Thymus (tissue), 11 donors: ENCODE measurements at regions not wholly inside any gene's neighbourhood (a gene's known extent, or its start where the extent isn't known, plus 50 kb on each side); places are given as distances from the start of the nearest gene placed in this dataset.
"Not testable (repeated sequence)": the region's sequence is repeated elsewhere in the genome, so short reads cannot be mapped to it uniquely, and the experiment has no call there.

Source experiments
- DNase-seq, 9 donors: peaks; one replicate each; pipeline ENCODE4 v3.0.0-alpha.2; 2013; ENCODE audit warnings: low spot score in 9 of 9, low read depth in 6 of 9, missing footprints in 1 of 9
- H3K27ac ChIP-seq, 2 donors: one replicate each; pipeline ENCODE4 v1.5.1; 2013; ENCODE audit warnings: control low read depth in 1 of 2, low read depth in 1 of 2, low read length in 1 of 2, mild to moderate bottlenecking in 1 of 2, moderate library complexity in 1 of 2
- H3K27me3 ChIP-seq, 2 donors: one replicate each; pipeline ENCODE4 v1.5.1; 2013; ENCODE audit warnings: low read length in 1 of 2; ENCODE audit not compliant: control insufficient read depth in 2 of 2, insufficient read depth in 1 of 2
- H3K36me3 ChIP-seq, 2 donors: one replicate each; pipeline ENCODE4 v1.5.1; 2013; ENCODE audit warnings: low read length in 1 of 2, mild to moderate bottlenecking in 1 of 2, moderate library complexity in 1 of 2; ENCODE audit not compliant: control insufficient read depth in 2 of 2, insufficient read depth in 2 of 2
- H3K4me1 ChIP-seq, 2 donors: one replicate each; pipeline ENCODE4 v1.5.1; 2013; ENCODE audit warnings: low read length in 2 of 2; ENCODE audit not compliant: control insufficient read depth in 2 of 2, insufficient read depth in 2 of 2
- H3K4me3 ChIP-seq, 2 donors: one replicate each; pipeline ENCODE4 v1.5.1; 2013; ENCODE audit warnings: low read length in 2 of 2, control low read depth in 1 of 2, mild to moderate bottlenecking in 1 of 2
- H3K9me3 ChIP-seq, 2 donors: one replicate each; pipeline ENCODE4 v1.5.1; 2013; ENCODE audit warnings: low read length in 1 of 2, mild to moderate bottlenecking in 1 of 2; ENCODE audit not compliant: control insufficient read depth in 2 of 2, insufficient read depth in 1 of 2
- WGBS: extraction: QIAGEN DNeasy Blood & Tissue Kit; methylation state at CpG from one replicate; pipeline ENCODE4 v1.1.7; 2013; 5-methylcytosine and 5-hydroxymethylcytosine counted together
- donor health status: healthy.

- Histone ChIP-seq H3K4me1 (no peaks in the 10 kb centered on the region), H3K36me3 (no peaks in the 10 kb centered on the region), H3K27me3 (no peaks in the 10 kb centered on the region), H3K9me3 (peaks cover 0 to 4% of the 10 kb centered on the region in 2 donors), H3K27ac (no peak overlapping the region), H3K4me3 (no peak overlapping the region)
- 90% methylated on average over 3 of the region's 3 CpGs for WGBS
- no peak for DNase-seq
Observed at GRCh38 chr21:18810136-18810535, 406.6 kb upstream of the TMPRSS15 start.

- no peaks in the 10 kb centered on the region for H3K27me3 ChIP-seq
- WGBS: 94% methylated on average over 5 of the region's 5 CpGs
- no peak overlapping the region for H3K4me3 ChIP-seq
- H3K27ac ChIP-seq: no peak overlapping the region
- no peaks in the 10 kb centered on the region for H3K4me1 ChIP-seq
- H3K36me3 ChIP-seq: no peaks in the 10 kb centered on the region
- H3K9me3 ChIP-seq: peaks cover 0 to 4% of the 10 kb centered on the region in 2 donors
- DNase-seq: no peak
Observed at GRCh38 chr21:18812308-18812707, 408.7 kb upstream of the TMPRSS15 start.

GRCh38 chr21:18819507-18819906 lies 415.9 kb upstream of the TMPRSS15 start:
- no peak for DNase-seq
- Histone ChIP-seq H3K9me3 (no peaks in the 10 kb centered on the region), H3K27me3 (no peaks in the 10 kb centered on the region), H3K27ac (no peak overlapping the region), H3K36me3 (no peaks in the 10 kb centered on the region), H3K4me3 (no peak overlapping the region), H3K4me1 (no peaks in the 10 kb centered on the region)
- WGBS: 83% methylated on average over 1 of the region's 1 CpG

GRCh38 chr21:18826562-18826961 lies 423.0 kb upstream of the TMPRSS15 start:
- H3K36me3 ChIP-seq: no peaks in the 10 kb centered on the region
- H3K27me3 ChIP-seq: no peaks in the 10 kb centered on the region
- 86% methylated on average over 4 of the region's 4 CpGs for WGBS
- DNase-seq: no peak
- no peaks in the 10 kb centered on the region for H3K4me1 ChIP-seq
- H3K9me3 ChIP-seq: no peaks in the 10 kb centered on the region
- no peak overlapping the region for H3K4me3 ChIP-seq
- H3K27ac ChIP-seq: no peak overlapping the region

- Histone ChIP-seq H3K27ac (no peak overlapping the region), H3K36me3 (no peaks in the 10 kb centered on the region), H3K4me3 (no peak overlapping the region), H3K4me1 (no peaks in the 10 kb centered on the region), H3K9me3 (no peaks in the 10 kb centered on the region), H3K27me3 (no peaks in the 10 kb centered on the region)
- WGBS: 64% methylated on average over 2 of the region's 2 CpGs
- no peak for DNase-seq
Observed at GRCh38 chr21:18831942-18832676, 428.5 kb upstream of the TMPRSS15 start.

GRCh38 chr21:18832950-18833349 lies 429.4 kb upstream of the TMPRSS15 start:
- H3K27me3 ChIP-seq: no peaks in the 10 kb centered on the region
- no peak overlapping the region for H3K4me3 ChIP-seq
- no peak for DNase-seq
- 67% methylated on average over 2 of the region's 2 CpGs for WGBS
- no peaks in the 10 kb centered on the region for H3K4me1 ChIP-seq
- no peaks in the 10 kb centered on the region for H3K9me3 ChIP-seq
- no peak overlapping the region for H3K27ac ChIP-seq
- no peaks in the 10 kb centered on the region for H3K36me3 ChIP-seq

GRCh38 chr21:18834121-18834520 lies 430.5 kb upstream of the TMPRSS15 start:
- 96% methylated on average over 2 of the region's 2 CpGs for WGBS
- not testable (repeated sequence) for H3K9me3 ChIP-seq, H3K27me3 ChIP-seq, H3K36me3 ChIP-seq, H3K4me1 ChIP-seq, H3K4me3 ChIP-seq, DNase-seq, H3K27ac ChIP-seq

GRCh38 chr21:18840239-18840638 lies 436.7 kb upstream of the TMPRSS15 start:
- Histone ChIP-seq H3K27ac (no peak overlapping the region), H3K36me3 (no peaks in the 10 kb centered on the region), H3K4me1 (no peaks in the 10 kb centered on the region), H3K9me3 (peaks cover 0 to 3% of the 10 kb centered on the region in 2 donors), H3K27me3 (no peaks in the 10 kb centered on the region), H3K4me3 (no peak overlapping the region)
- 92% methylated on average over 1 of the region's 1 CpG for WGBS
- DNase-seq: no peak

- 96% methylated on average over 16 of the region's 16 CpGs for WGBS
- not testable (repeated sequence) for DNase-seq, H3K9me3 ChIP-seq, H3K4me1 ChIP-seq, H3K36me3 ChIP-seq, H3K27ac ChIP-seq, H3K4me3 ChIP-seq, H3K27me3 ChIP-seq
Observed at GRCh38 chr21:18857606-18858005, 454.0 kb upstream of the TMPRSS15 start.
